VCaP (cell line): ENCODE measurements at regions not wholly inside any gene's neighbourhood (a gene's known extent, or its start where the extent isn't known, plus 50 kb on each side); places are given as distances from the start of the nearest gene placed in this dataset.

Source experiments
- H3K27ac ChIP-seq: fragments of 450-650 bp; 2 replicates; pipeline ENCODE4 v1.5.1; 2017
- TF ChIP-seq, protein P1 (sequence below): fragments of 450-650 bp; conservative IDR thresholded peaks from 2 replicates; pipeline ENCODE4 v1.5.1; 2017; ENCODE audit warnings: mild to moderate bottlenecking, moderate library complexity

DNA sequence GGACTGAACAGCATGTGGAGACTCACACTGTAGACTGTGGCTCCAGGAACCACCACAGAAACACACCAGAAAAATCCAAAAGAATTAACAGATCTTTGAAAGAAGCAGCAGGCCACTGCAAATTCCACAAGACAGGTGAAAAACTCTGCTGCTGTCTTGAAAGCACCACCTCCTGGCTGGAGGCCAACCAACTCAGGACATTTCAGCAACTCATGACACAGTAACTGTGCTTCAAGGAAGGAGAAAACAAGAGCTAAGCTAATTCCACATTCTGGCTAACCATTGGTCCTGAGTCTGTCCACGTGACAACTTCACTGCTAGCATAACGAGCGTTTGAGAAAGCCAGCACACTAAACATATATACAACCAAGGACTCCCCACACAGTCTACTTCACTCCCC is 625.1 kb downstream of the PRELID2 start:
- TF ChIP-seq, protein P1, sequence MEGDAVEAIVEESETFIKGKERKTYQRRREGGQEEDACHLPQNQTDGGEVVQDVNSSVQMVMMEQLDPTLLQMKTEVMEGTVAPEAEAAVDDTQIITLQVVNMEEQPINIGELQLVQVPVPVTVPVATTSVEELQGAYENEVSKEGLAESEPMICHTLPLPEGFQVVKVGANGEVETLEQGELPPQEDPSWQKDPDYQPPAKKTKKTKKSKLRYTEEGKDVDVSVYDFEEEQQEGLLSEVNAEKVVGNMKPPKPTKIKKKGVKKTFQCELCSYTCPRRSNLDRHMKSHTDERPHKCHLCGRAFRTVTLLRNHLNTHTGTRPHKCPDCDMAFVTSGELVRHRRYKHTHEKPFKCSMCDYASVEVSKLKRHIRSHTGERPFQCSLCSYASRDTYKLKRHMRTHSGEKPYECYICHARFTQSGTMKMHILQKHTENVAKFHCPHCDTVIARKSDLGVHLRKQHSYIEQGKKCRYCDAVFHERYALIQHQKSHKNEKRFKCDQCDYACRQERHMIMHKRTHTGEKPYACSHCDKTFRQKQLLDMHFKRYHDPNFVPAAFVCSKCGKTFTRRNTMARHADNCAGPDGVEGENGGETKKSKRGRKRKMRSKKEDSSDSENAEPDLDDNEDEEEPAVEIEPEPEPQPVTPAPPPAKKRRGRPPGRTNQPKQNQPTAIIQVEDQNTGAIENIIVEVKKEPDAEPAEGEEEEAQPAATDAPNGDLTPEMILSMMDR = no peak
- H3K27ac ChIP-seq = no peak overlapping the region

DNA sequence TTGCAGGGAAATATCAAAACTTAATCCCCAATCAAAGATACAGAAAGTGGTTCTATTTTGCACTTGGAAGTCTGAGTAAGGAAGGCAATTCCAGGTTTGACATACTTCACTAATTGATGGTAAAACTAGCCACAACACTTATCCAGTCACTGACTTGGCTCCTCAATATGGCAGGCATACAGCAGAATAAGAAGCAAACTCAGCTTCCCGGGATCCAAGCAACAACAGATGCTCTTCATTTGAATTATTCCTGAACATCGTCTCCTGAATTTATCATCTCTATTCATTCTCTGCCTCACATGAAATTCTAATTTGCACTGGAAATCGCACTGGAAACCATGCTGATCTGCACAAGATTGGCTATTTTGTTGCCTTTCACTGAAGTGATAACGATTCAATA is 629.6 kb downstream of the PRELID2 start:
- no peak overlapping the region for H3K27ac ChIP-seq
- TF ChIP-seq, protein P1 = no peak

DNA sequence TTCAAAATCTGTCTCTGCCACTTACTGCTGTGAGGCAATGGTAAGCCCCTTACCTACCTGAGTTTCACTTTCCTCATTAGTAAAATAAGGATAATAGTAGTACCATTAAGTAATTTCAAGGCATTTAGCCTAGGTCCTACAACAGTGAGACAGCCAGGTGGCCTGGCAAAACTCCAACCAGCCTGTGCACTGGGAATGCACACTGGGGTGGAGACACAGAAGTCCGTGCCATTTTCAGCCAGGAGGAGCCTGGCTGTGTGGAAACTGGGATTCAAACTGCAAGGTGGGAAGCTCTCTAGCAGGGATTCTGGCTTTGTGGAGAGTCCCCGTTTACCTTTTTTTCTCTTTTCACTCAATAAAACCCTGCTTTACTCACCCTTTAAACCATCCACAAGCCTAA is 630.4 kb downstream of the PRELID2 start:
- TF ChIP-seq, protein P1 = no peak
- H3K27ac ChIP-seq = no peak overlapping the region

DNA sequence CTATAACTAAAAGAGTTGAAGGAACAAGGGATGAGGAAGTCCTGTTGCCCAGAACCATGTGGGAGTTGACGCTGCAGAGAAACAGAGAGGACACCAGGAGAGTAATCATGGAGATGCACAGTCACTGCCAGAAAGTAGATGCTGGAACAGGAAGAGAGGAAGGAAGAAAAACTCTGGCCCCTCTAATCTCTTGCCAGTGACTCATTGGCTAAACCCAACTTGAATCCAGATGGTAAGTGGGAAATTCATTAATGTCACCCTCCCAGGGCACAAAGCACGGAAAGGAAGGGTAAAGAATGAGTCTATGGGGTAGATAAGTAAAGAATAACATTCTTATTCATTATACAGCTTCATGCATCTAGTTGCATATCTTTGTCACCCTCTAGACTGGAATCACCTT is 631.9 kb downstream of the PRELID2 start:
- TF ChIP-seq, protein P1 = no peak
- H3K27ac ChIP-seq = no peak overlapping the region

DNA sequence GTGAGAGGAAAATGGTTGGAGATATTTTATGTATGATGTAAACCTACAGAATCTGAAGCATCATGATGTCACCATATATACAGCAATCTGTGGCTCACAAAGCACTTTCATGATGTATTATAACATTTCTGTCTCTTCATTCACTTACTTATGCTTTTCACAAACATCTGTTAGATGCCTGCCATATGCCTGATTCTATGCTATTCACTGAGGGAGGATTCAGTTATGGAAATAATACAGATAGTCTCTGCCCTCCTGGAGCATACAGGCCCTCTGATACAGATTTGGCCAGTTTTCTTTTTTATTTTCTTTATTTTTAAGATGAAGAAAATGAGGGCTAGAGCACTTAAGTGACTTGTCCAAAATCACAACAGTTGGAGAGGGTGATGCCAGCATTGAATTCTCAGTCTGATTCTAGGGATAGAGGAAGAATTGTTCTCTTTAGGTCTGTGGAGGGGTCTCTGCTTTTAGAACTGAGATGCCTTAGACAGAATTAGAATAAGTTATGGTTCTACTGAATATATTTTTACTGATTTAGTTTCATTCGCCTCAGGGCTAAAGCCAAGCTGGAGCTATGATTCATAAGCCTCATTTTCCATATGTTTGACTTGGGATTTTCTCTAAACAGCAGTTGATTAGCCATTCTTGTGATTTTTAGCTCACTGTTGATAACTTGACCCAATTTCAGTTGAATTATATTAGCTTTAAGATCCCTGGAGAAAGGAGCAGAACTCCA is 636.4 kb downstream of the PRELID2 start:
- TF ChIP-seq, protein P1 = no peak
- H3K27ac ChIP-seq = no peak overlapping the region

DNA sequence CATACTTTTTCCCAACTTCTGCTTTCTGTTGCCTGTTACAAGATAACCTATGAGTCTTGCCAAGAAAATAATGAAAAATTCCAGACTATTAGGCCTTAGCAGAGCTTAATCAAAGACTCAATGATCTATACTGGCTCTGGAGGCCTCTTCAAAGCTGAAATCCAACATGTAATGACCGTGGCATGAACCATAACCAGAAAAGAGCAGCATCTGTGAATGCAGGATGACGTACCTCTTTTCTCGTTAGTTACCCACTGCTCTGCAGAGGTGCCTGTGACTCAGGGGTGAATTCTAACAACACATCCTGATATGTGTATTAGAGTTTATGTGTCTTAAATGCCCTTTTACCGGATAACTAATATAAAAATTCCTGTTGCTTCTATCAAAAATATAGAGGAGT is 645.4 kb downstream of the PRELID2 start:
- TF ChIP-seq, protein P1 = no peak

DNA sequence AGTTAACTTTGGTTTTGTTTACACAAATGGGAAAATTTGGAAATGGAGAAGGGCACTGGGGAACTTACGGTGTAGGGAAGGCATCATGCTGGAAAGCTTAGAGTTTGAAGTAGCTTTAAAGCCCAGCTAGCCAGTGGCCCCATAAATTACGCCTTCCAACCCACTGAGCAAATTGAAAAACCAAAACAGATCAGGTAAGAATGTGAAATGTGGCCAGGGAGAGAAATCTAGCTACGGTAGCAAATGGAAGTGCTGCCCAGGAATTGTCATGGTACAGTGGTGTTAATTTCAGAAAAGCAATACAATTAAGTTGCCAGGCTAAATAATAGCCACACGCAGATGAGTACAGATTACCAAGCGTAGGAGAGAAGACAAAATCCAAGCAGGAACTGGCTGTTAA is 654.8 kb downstream of the PRELID2 start:
- no peak overlapping the region for H3K27ac ChIP-seq
- TF ChIP-seq, protein P1 = no peak

More for the DNA sequence above, 645.4 kb downstream of the PRELID2 start:
- H3K27ac ChIP-seq = no peak overlapping the region
